GM19035 (cell line): ENCODE measurements at regions not wholly inside any gene's neighbourhood (a gene's known extent, or its start where the extent isn't known, plus 50 kb on each side); places are given as distances from the start of the nearest gene placed in this dataset.
"Not testable (repeated sequence)": the region's sequence is repeated elsewhere in the genome, so short reads cannot be mapped to it uniquely, and the experiment has no call there.

Source experiments
- ATAC-seq: cut with Tn5 transposase; IDR thresholded peaks from one replicate; pipeline ENCODE4 v1.9.1; 2021; ENCODE audit not compliant: unreplicated experiment

- ATAC-seq, result no peak
Measured at GRCh38 chr2:57402755-57403154, 643.9 kb upstream of the VRK2 start.

GRCh38 chr2:57407772-57408201, 638.8 kb upstream of the VRK2 start:
- no peak for ATAC-seq

GRCh38 chr2:57408587-57408986, 638.0 kb upstream of the VRK2 start:
- ATAC-seq, result no peak

- ATAC-seq, result no peak
Measured at GRCh38 chr2:57417007-57417406, 629.6 kb upstream of the VRK2 start.

GRCh38 chr2:57418859-57419346, 627.7 kb upstream of the VRK2 start:
- ATAC-seq, result not testable (repeated sequence)

GRCh38 chr2:57429831-57430230, 616.8 kb upstream of the VRK2 start:
- ATAC-seq, result no peak

- ATAC-seq, result no peak
Measured at GRCh38 chr2:57432528-57432927, 614.1 kb upstream of the VRK2 start.

GRCh38 chr2:57434441-57434840, 612.2 kb upstream of the VRK2 start:
- no peak for ATAC-seq

GRCh38 chr2:57434972-57435371, 611.6 kb upstream of the VRK2 start:
- no peak for ATAC-seq

GRCh38 chr2:57437077-57437476, 609.5 kb upstream of the VRK2 start:
- no peak for ATAC-seq

- no peak for ATAC-seq
Measured at GRCh38 chr2:57440437-57440836, 606.2 kb upstream of the VRK2 start.

GRCh38 chr2:57443086-57443485, 603.5 kb upstream of the VRK2 start:
- ATAC-seq, result no peak

GRCh38 chr2:57443973-57444521, 602.6 kb upstream of the VRK2 start:
- no peak for ATAC-seq

GRCh38 chr2:57444752-57445430, 601.7 kb upstream of the VRK2 start:
- no peak for ATAC-seq

GRCh38 chr2:57448816-57449215, 597.8 kb upstream of the VRK2 start:
- no peak for ATAC-seq

- peak; percentile 82 for ATAC-seq
Measured at GRCh38 chr2:57450170-57450569, 596.4 kb upstream of the VRK2 start.

GRCh38 chr2:57452634-57453033, 594.0 kb upstream of the VRK2 start:
- no peak for ATAC-seq

- no peak for ATAC-seq
Measured at GRCh38 chr2:57453945-57454344, 592.7 kb upstream of the VRK2 start.

GRCh38 chr2:57460396-57461276, 586.0 kb upstream of the VRK2 start:
- ATAC-seq, result no peak

GRCh38 chr2:57461624-57462023, 585.0 kb upstream of the VRK2 start:
- no peak for ATAC-seq

GRCh38 chr2:57465067-57465466, 581.5 kb upstream of the VRK2 start:
- ATAC-seq, result no peak

- ATAC-seq, result no peak
Measured at GRCh38 chr2:57465967-57466366, 580.6 kb upstream of the VRK2 start.
